Coronary artery (tissue), 2 donors: ENCODE measurements at regions not wholly inside any gene's neighbourhood (a gene's known extent, or its start where the extent isn't known, plus 50 kb on each side); places are given as distances from the start of the nearest gene placed in this dataset.

Source experiments
- DNase-seq: peaks from one replicate; pipeline ENCODE4 v3.0.0-alpha.2; 2017; ENCODE audit warnings: low spot score
- H3K27ac ChIP-seq, 2 donors: fragments of 200-600 bp; sonication (generic); one replicate each; pipeline ENCODE4 v1.5.1; 2016 to 2019
- H3K4me3 ChIP-seq: fragments of 200-600 bp; sonication (generic); 2 replicates; pipeline ENCODE4 v1.5.1; 2016; ENCODE audit warnings: mild to moderate bottlenecking, moderate library complexity
- CTCF ChIP-seq: fragments of 200-600 bp; sonication (generic); IDR thresholded peaks from one replicate; pipeline ENCODE4 v1.5.1; 2019; ENCODE audit warnings: antibody characterized with exemption

GRCh38 chrX:148281920-148282319 is 218.5 kb upstream of the AFF2 start:
- TF ChIP-seq CTCF: no peak
- Histone ChIP-seq H3K4me3 (no peak overlapping the region), H3K27ac (no peak overlapping the region)
- no peak for DNase-seq

GRCh38 chrX:148282504-148282903 is 217.9 kb upstream of the AFF2 start:
- no peak overlapping the region for H3K4me3 ChIP-seq
- no peak overlapping the region for H3K27ac ChIP-seq
- TF ChIP-seq CTCF: no peak
- DNase-seq: no peak

GRCh38 chrX:148284056-148284455 is 216.4 kb upstream of the AFF2 start:
- DNase-seq: no peak
- no peak for TF ChIP-seq CTCF
- no peak overlapping the region for H3K4me3 ChIP-seq
- no peak overlapping the region for H3K27ac ChIP-seq

- Histone ChIP-seq H3K27ac (no peak overlapping the region), H3K4me3 (no peak overlapping the region)
- no peak for TF ChIP-seq CTCF
- no peak for DNase-seq
These were observed 215.6 kb upstream of the AFF2 start for GRCh38 chrX:148284821-148285220.

GRCh38 chrX:148288451-148288850 is 212.0 kb upstream of the AFF2 start:
- TF ChIP-seq CTCF: no peak
- Histone ChIP-seq H3K4me3 (no peak overlapping the region), H3K27ac (no peak overlapping the region)
- DNase-seq: no peak

- H3K4me3 ChIP-seq: no peak overlapping the region
These were observed 210.4 kb upstream of the AFF2 start for GRCh38 chrX:148290041-148290440.

GRCh38 chrX:148290931-148291330 is 209.5 kb upstream of the AFF2 start:
- TF ChIP-seq CTCF: no peak
- Histone ChIP-seq H3K4me3 (no peak overlapping the region), H3K27ac (no peak overlapping the region)
- DNase-seq: no peak

More at GRCh38 chrX:148290041-148290440, 210.4 kb upstream of the AFF2 start:
- no peak overlapping the region for H3K27ac ChIP-seq
- DNase-seq: no peak
- no peak for TF ChIP-seq CTCF
